GM23338 (cell line): ENCODE measurements at regions not wholly inside any gene's neighbourhood (a gene's known extent, or its start where the extent isn't known, plus 50 kb on each side); places are given as distances from the start of the nearest gene placed in this dataset.

Source experiments
- ATAC-seq: fragments of 200-7000 bp; cut with Tn5 transposase; 3 replicates; pipeline ENCODE4 v1.9.1; 2020
- DNase-seq: peaks from one replicate; pipeline ENCODE4 v3.0.0-alpha.2; 2015; ENCODE audit warnings: low spot score
- H2AFZ ChIP-seq: fragments of 200-600 bp; sonication (generic); 2 replicates; pipeline ENCODE4 v1.8.0; 2016; ENCODE audit warnings: antibody characterized with exemption, mild to moderate bottlenecking, moderate library complexity
- H3F3A ChIP-seq: fragments of 200-600 bp; sonication (generic); replicated peaks from 2 replicates; pipeline ENCODE4 v1.8.0; 2017; ENCODE audit warnings: antibody characterized with exemption, mixed run types, low read depth
- H3K27ac ChIP-seq: fragments of 200-600 bp; sonication (generic); 2 replicates; pipeline ENCODE4 v1.6.1; 2016; ENCODE audit warnings: low read depth
- H3K27me3 ChIP-seq: fragments of 200-600 bp; sonication (generic); 2 replicates; pipeline ENCODE4 v1.8.0; 2016; ENCODE audit warnings: mild to moderate bottlenecking, mixed run types, moderate library complexity; ENCODE audit not compliant: insufficient read depth
- H3K36me3 ChIP-seq: fragments of 200-600 bp; sonication (generic); 2 replicates; pipeline ENCODE4 v1.8.0; 2016; ENCODE audit warnings: mild to moderate bottlenecking; ENCODE audit not compliant: insufficient read depth
- H3K4me1 ChIP-seq: fragments of 200-600 bp; sonication (generic); 2 replicates; pipeline ENCODE4 v1.8.0; 2016; ENCODE audit warnings: mild to moderate bottlenecking, moderate library complexity; ENCODE audit not compliant: insufficient read depth
- H3K4me2 ChIP-seq: fragments of 200-600 bp; sonication (generic); 2 replicates; pipeline ENCODE4 v1.7.1; 2017; ENCODE audit warnings: mixed run types
- H3K4me3 ChIP-seq: fragments of 200-600 bp; sonication (generic); 2 replicates; pipeline ENCODE4 v1.6.1; 2016; ENCODE audit warnings: mixed run types
- H3K79me2 ChIP-seq: fragments of 200-600 bp; sonication (generic); replicated peaks from 2 replicates; pipeline ENCODE4 v1.8.0; 2017; ENCODE audit warnings: mild to moderate bottlenecking; ENCODE audit not compliant: insufficient read depth
- H3K9me2 ChIP-seq: fragments of 200-600 bp; sonication (generic); 2 replicates; pipeline ENCODE4 v1.8.0; 2017; ENCODE audit not compliant: insufficient read depth
- H4K20me1 ChIP-seq: fragments of 200-600 bp; sonication (generic); replicated peaks from 2 replicates; pipeline ENCODE4 v1.8.0; 2017; ENCODE audit warnings: mild to moderate bottlenecking; ENCODE audit not compliant: insufficient read depth
- H3K27ac Mint-ChIP-seq: 2 replicates; pipeline ENCODE4 v1.8.0; 2020; ENCODE audit warnings: inconsistent platforms, mild to moderate bottlenecking, moderate library complexity, mixed read lengths
- H3K27me3 Mint-ChIP-seq: 3 replicates; pipeline ENCODE4 v1.8.0; 2022; ENCODE audit warnings: low read depth, mild to moderate bottlenecking, moderate library complexity, mixed read lengths, inconsistent platforms; ENCODE audit not compliant: insufficient read depth, poor library complexity
- H3K36me3 Mint-ChIP-seq: 3 replicates; pipeline ENCODE4 v1.8.0; 2021; ENCODE audit warnings: low read depth, mild to moderate bottlenecking, inconsistent platforms, moderate library complexity, mixed read lengths
- H3K4me1 Mint-ChIP-seq: 3 replicates; pipeline ENCODE4 v1.8.0; 2020; ENCODE audit warnings: mild to moderate bottlenecking, inconsistent platforms, mixed read lengths
- H3K4me3 Mint-ChIP-seq: 3 replicates; pipeline ENCODE4 v1.8.0; 2021; ENCODE audit warnings: moderate library complexity, mild to moderate bottlenecking, inconsistent platforms, mixed read lengths
- H3K9me3 Mint-ChIP-seq: 3 replicates; pipeline ENCODE4 v1.8.0; 2020; ENCODE audit warnings: moderate library complexity, mild to moderate bottlenecking, inconsistent platforms, mixed read lengths
- CREB1 ChIP-seq: fragments of 250-450 bp; sonication (Bioruptor Pico); IDR thresholded peaks from 2 replicates; pipeline ENCODE4 v1.5.0; 2020; ENCODE audit warnings: low read depth, mild to moderate bottlenecking, moderate library complexity
- CTCF ChIP-seq, 2 experiments: fragments of 200-600 bp in 1 of 2; sonication (generic) in 1 of 2; conservative IDR thresholded peaks; 2 replicates each; pipeline versions ENCODE4 v1.5.1 to v1.6.1; 2016 to 2017; ENCODE audit warnings: antibody characterized with exemption in 2 of 2, low read depth in 2 of 2, mild to moderate bottlenecking in 2 of 2, moderate library complexity in 1 of 2
- ETS1 ChIP-seq: IDR thresholded peaks from 2 replicates; pipeline ENCODE4 v1.6.1; 2016; ENCODE audit warnings: antibody characterized with exemption
- EZH2 ChIP-seq: fragments of 200-600 bp; sonication (generic); IDR thresholded peaks from one replicate; pipeline ENCODE4 v1.8.0; 2017; ENCODE audit warnings: antibody characterized with exemption, mild to moderate bottlenecking, low read depth; ENCODE audit not compliant: unreplicated experiment
- EZH2phosphoT487 ChIP-seq: fragments of 200-600 bp; sonication (generic); IDR thresholded peaks from one replicate; pipeline ENCODE4 v1.8.1; 2018; ENCODE audit warnings: antibody characterized with exemption; ENCODE audit not compliant: unreplicated experiment
- NANOG ChIP-seq: IDR thresholded peaks from 2 replicates; pipeline ENCODE4 v1.6.1; 2016; ENCODE audit warnings: antibody characterized with exemption, borderline replicate concordance
- REST ChIP-seq: IDR thresholded peaks from one replicate; pipeline ENCODE4 v1.6.1; 2018; ENCODE audit warnings: antibody characterized with exemption; ENCODE audit not compliant: unreplicated experiment
- STAT1 ChIP-seq: IDR thresholded peaks from one replicate; pipeline ENCODE4 v1.6.1; 2016; ENCODE audit warnings: antibody characterized with exemption; ENCODE audit not compliant: unreplicated experiment
- ZNF114 ChIP-seq: fragments of 250-450 bp; sonication (Bioruptor Pico); IDR thresholded peaks from 2 replicates; pipeline ENCODE4 v1.5.0; 2020; ENCODE audit warnings: mild to moderate bottlenecking, moderate library complexity
- ZNF331 ChIP-seq: fragments of 250-450 bp; sonication (Bioruptor Pico); IDR thresholded peaks from 2 replicates; pipeline ENCODE4 v1.5.0; 2020; ENCODE audit warnings: low read depth, mild to moderate bottlenecking, moderate library complexity
- ZNF462 ChIP-seq: fragments of 250-450 bp; sonication (Bioruptor Pico); IDR thresholded peaks from 2 replicates; pipeline ENCODE4 v1.5.0; 2020; ENCODE audit warnings: mild to moderate bottlenecking, moderate library complexity

- TF ChIP-seq ETS1 (no peak), ZNF331 (CRISPR knock-in tag) (no peak), EZH2phosphoT487 (no peak), STAT1 (no peak), CREB1 (CRISPR knock-in tag) (no peak), EZH2 (no peak), CTCF (conservative IDR thresholded peaks at IDR 0.05; ENCODE audit: low read depth in 2 of 2) (no peak), ZNF114 (CRISPR knock-in tag) (no peak), ZNF462 (CRISPR knock-in tag) (no peak), NANOG (no peak), REST (no peak)
- peaks cover 2% of the 10 kb centered on the region for H3K27me3 Mint-ChIP-seq
Measured at GRCh38 chr5:16383544-16384052, 82.0 kb downstream of the ZNF622 start.

More at GRCh38 chr5:16383544-16384052, 82.0 kb downstream of the ZNF622 start:
- ATAC-seq: no peak
- Histone ChIP-seq H4K20me1 (no peaks in the 10 kb centered on the region), H3K4me2 (no peak overlapping the region), H3K4me3 (no peak overlapping the region), H2AFZ (no peak overlapping the region), H3K36me3 (no peaks in the 10 kb centered on the region), H3K27ac (no peak overlapping the region), H3K79me2 (no peaks in the 10 kb centered on the region), H3K4me1 (no peaks in the 10 kb centered on the region), H3K9me2 (peaks cover 10% of the 10 kb centered on the region; the same call in 1 of the 2 replicates), H3K27me3 (no peaks in the 10 kb centered on the region), H3F3A (no peaks in the 10 kb centered on the region)
- DNase-seq: no peak
- H3K4me1 Mint-ChIP-seq: no peaks in the 10 kb centered on the region
- H3K9me3 Mint-ChIP-seq: no peaks in the 10 kb centered on the region
- no peak overlapping the region for H3K27ac Mint-ChIP-seq
- no peak overlapping the region for H3K4me3 Mint-ChIP-seq
- H3K36me3 Mint-ChIP-seq: no peaks in the 10 kb centered on the region
